HG02981 (cell line): ENCODE measurements at regions not wholly inside any gene's neighbourhood (a gene's known extent, or its start where the extent isn't known, plus 50 kb on each side); places are given as distances from the start of the nearest gene placed in this dataset.

Source experiments
- ATAC-seq: cut with Tn5 transposase; IDR thresholded peaks from one replicate; pipeline ENCODE4 v1.9.1; 2021; ENCODE audit warnings: mild to moderate bottlenecking, moderate library complexity; ENCODE audit not compliant: unreplicated experiment

- ATAC-seq = no peak
Observed at GRCh38 chr2:67948057-67948456, 114.7 kb downstream of the C1D start.

GRCh38 chr2:67948506-67948905, 114.3 kb downstream of the C1D start:
- ATAC-seq = no peak

GRCh38 chr2:67950018-67950417, 112.8 kb downstream of the C1D start:
- ATAC-seq = no peak

GRCh38 chr2:67950919-67951318, 111.9 kb downstream of the C1D start:
- ATAC-seq = no peak

GRCh38 chr2:67952066-67952465, 110.7 kb downstream of the C1D start:
- ATAC-seq = no peak

GRCh38 chr2:67954093-67954748, 108.6 kb downstream of the C1D start:
- no peak for ATAC-seq

- ATAC-seq = no peak
Observed at GRCh38 chr2:67955748-67956603, 106.8 kb downstream of the C1D start.

- no peak for ATAC-seq
Observed at GRCh38 chr2:67965246-67965645, 97.6 kb downstream of the C1D start.

GRCh38 chr2:67970071-67970470, 92.7 kb downstream of the C1D start:
- ATAC-seq = no peak

- ATAC-seq = no peak
Observed at GRCh38 chr2:67970542-67970941, 92.3 kb downstream of the C1D start.

GRCh38 chr2:67974559-67975430, 88.0 kb downstream of the C1D start:
- no peak for ATAC-seq

- ATAC-seq = no peak
Observed at GRCh38 chr2:67977464-67977863, 85.3 kb downstream of the C1D start.

- ATAC-seq = no peak
Observed at GRCh38 chr2:67982956-67983355, 79.8 kb downstream of the C1D start.

GRCh38 chr2:67984600-67984999, 78.2 kb downstream of the C1D start:
- ATAC-seq = no peak

GRCh38 chr2:67985586-67985985, 77.2 kb downstream of the C1D start:
- no peak for ATAC-seq

- no peak for ATAC-seq
Observed at GRCh38 chr2:67986258-67986657, 76.5 kb downstream of the C1D start.
